HFFc6 (cell line): ENCODE measurements at regions not wholly inside any gene's neighbourhood (a gene's known extent, or its start where the extent isn't known, plus 50 kb on each side); places are given as distances from the start of the nearest gene placed in this dataset.

Experiments
- DNase-seq: peaks from one replicate; pipeline ENCODE4 v3.0.0-alpha.2; 2018
- H3K27ac Mint-ChIP-seq: 2 replicates; pipeline ENCODE4 v1.8.0; 2020; ENCODE audit warnings: mild to moderate bottlenecking, mixed read lengths
- H3K27me3 Mint-ChIP-seq: 2 replicates; pipeline ENCODE4 v1.8.0; 2021; ENCODE audit warnings: mild to moderate bottlenecking, moderate library complexity, mixed read lengths; ENCODE audit not compliant: insufficient read depth
- H3K36me3 Mint-ChIP-seq: 2 replicates; pipeline ENCODE4 v1.8.0; 2021; ENCODE audit warnings: low read depth, mixed read lengths
- H3K4me1 Mint-ChIP-seq: 2 replicates; pipeline ENCODE4 v1.8.0; 2020; ENCODE audit warnings: low read depth, mixed read lengths
- H3K4me3 Mint-ChIP-seq: 2 replicates; pipeline ENCODE4 v1.8.0; 2020; ENCODE audit warnings: mild to moderate bottlenecking, moderate library complexity, mixed read lengths
- H3K9me3 Mint-ChIP-seq: 2 replicates; pipeline ENCODE4 v1.8.0; 2020; ENCODE audit warnings: mild to moderate bottlenecking, mixed read lengths
- TF ChIP-seq, protein P1 (sequence below): fragments of 200-600 bp; sonication (generic); IDR thresholded peaks from 2 replicates; pipeline ENCODE4 v1.5.0; 2021; ENCODE audit warnings: antibody characterized with exemption, mild to moderate bottlenecking

DNA sequence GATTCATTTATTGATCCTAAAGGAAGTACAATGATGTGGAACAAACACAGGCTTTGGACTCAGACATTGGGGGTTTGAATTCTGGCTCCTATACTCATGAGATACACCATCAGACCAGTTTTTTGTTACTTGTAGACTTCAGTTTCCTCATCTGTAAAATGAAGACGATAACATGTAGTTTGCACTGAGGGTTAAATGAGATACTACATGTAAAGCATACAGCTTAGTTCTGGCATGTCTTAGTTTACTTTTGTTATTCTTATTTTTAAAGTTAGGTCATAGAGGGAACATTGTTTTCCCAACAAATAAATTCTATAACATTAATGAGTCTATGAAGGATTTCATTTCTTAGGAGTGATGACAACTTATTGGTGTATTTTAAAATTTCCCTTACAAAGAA, 183.5 kb upstream of the FAM3C start:
- no peaks in the 10 kb centered on the region for H3K36me3 Mint-ChIP-seq
- no peaks in the 10 kb centered on the region for H3K4me1 Mint-ChIP-seq
- H3K9me3 Mint-ChIP-seq, result no peaks in the 10 kb centered on the region
- H3K27me3 Mint-ChIP-seq, result peaks cover 18% of the 10 kb centered on the region
- TF ChIP-seq, protein P1, sequence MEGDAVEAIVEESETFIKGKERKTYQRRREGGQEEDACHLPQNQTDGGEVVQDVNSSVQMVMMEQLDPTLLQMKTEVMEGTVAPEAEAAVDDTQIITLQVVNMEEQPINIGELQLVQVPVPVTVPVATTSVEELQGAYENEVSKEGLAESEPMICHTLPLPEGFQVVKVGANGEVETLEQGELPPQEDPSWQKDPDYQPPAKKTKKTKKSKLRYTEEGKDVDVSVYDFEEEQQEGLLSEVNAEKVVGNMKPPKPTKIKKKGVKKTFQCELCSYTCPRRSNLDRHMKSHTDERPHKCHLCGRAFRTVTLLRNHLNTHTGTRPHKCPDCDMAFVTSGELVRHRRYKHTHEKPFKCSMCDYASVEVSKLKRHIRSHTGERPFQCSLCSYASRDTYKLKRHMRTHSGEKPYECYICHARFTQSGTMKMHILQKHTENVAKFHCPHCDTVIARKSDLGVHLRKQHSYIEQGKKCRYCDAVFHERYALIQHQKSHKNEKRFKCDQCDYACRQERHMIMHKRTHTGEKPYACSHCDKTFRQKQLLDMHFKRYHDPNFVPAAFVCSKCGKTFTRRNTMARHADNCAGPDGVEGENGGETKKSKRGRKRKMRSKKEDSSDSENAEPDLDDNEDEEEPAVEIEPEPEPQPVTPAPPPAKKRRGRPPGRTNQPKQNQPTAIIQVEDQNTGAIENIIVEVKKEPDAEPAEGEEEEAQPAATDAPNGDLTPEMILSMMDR, result no peak
- no peak for DNase-seq
- H3K27ac Mint-ChIP-seq, result no peak overlapping the region
- no peak overlapping the region for H3K4me3 Mint-ChIP-seq

DNA sequence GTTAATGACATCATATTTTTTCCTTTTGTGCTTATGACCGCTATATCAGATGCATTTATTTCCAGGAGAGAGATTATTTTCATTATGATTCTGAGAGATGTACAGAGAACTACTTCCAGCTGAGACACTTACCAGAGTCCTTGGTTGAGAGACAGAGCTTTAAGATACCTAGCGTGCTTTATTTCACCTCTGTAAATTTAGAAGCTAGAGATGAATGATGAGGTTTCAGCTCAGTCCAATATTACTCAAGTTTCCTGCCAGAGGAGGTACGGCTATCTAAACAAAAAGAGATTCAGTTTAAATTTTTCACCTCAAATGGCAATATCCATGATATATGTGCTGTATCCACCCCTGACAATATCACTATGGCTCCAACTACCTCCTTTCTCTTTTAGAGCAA, 182.6 kb upstream of the FAM3C start:
- TF ChIP-seq, protein P1, result no peak
- Mint-ChIP-seq H3K9me3 (no peaks in the 10 kb centered on the region), H3K4me3 (no peak overlapping the region), H3K27ac (no peak overlapping the region), H3K4me1 (no peaks in the 10 kb centered on the region), H3K36me3 (no peaks in the 10 kb centered on the region), H3K27me3 (peaks cover 14% of the 10 kb centered on the region)
- DNase-seq, result no peak

DNA sequence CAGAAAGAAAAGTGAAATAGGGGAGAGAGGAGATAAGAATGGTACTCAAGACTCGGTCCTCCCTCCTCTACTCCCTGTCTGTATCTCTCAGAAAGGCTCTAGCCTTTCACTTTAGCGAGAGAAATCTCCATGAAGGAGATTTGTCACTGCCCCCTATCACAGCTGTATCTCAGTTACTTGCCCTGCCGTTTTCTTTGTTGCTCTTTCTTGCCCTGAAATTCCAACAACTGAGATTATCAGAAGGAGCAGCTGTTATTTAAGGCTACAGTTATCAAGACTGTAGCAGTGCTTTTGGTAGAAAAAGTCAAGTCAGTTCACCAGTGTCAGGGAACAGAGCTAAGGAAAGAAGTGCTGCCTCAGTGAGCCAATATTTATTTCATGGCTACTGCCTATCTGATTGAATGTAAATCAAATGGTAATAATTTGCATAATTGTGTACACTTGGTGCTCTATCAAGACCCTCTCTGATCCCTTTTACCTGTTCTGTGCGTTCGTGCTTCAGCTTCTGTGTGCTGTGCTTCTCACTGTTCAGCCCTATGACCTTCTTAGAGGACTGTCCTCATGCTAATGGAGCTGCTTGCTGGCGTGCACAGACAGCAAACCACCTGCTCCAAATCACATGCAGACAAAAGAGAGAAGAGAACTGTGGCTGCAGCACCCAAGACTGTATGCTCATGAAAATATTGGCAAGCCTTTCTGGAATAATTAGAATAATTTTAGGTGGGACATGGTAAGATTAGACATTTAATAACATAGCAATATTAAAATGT, 180.2 kb upstream of the FAM3C start:
- H3K27me3 Mint-ChIP-seq, result peaks cover 14% of the 10 kb centered on the region
- no peak for DNase-seq
- no peaks in the 10 kb centered on the region; the same call in 1 of the 2 replicates for H3K4me1 Mint-ChIP-seq
- TF ChIP-seq, protein P1, result no peak
- H3K27ac Mint-ChIP-seq, result no peak overlapping the region
- no peaks in the 10 kb centered on the region for H3K36me3 Mint-ChIP-seq
- no peak overlapping the region for H3K4me3 Mint-ChIP-seq
- no peaks in the 10 kb centered on the region for H3K9me3 Mint-ChIP-seq

DNA sequence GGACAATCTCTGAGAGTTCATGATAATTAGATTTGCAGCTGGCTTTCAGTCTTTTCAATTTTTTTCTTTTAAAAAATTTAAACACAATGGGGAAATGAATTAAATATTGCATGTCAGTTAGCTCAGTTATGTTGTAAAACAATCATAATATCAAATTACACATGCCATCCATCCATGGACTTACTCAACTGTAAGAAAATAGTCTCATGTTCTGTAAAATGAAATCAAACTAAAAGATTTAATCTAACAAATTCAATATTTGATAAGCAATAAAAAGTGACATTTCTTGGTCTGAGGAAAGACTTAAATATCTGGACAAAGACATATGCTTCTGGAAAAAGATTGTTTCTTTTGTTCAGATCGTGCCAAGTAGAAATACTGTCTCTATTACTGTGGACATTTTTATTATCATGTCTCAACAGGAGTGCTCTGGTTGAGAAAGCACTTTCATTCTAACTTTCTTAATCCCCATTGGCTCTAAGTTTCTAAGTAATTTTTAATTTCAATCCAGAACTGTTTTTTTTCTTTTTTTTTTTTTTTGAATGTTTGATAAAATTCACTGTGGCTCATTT, 179.2 kb upstream of the FAM3C start:
- H3K27me3 Mint-ChIP-seq, result peaks cover 11% of the 10 kb centered on the region
- DNase-seq, result no peak
- H3K36me3 Mint-ChIP-seq, result no peaks in the 10 kb centered on the region
- TF ChIP-seq, protein P1, result no peak
- H3K27ac Mint-ChIP-seq, result no peak overlapping the region
- no peak overlapping the region for H3K4me3 Mint-ChIP-seq
- H3K4me1 Mint-ChIP-seq, result peaks cover 9% of the 10 kb centered on the region
- no peaks in the 10 kb centered on the region for H3K9me3 Mint-ChIP-seq

DNA sequence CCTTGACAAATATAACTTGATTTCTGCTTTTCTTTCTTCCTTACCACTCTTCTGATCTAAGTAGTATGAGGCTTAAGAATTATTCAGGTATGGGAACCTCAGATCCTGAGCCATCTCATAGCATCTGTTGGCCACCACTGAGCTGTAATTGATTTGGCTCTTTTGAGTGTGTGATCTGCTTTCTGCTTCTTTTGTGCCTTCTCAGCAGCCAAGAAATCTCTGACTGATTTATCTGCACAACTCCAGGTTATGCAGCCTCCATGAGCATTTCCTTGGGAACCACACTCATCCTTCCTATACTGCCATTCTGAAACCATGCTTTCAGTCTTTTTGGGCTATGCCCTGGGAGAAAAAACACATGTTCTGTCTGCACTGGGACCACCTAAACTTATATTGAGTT, 178.0 kb upstream of the FAM3C start:
- no peaks in the 10 kb centered on the region for H3K9me3 Mint-ChIP-seq

More for the DNA sequence above, 178.0 kb upstream of the FAM3C start:
- peaks cover 5% of the 10 kb centered on the region for H3K27me3 Mint-ChIP-seq
- peaks cover 21% of the 10 kb centered on the region for H3K4me1 Mint-ChIP-seq
- TF ChIP-seq, protein P1, result no peak
- H3K36me3 Mint-ChIP-seq, result peaks cover 1% of the 10 kb centered on the region; the same call in 1 of the 2 replicates
- DNase-seq, result no peak
- H3K27ac Mint-ChIP-seq, result no peak overlapping the region
- H3K4me3 Mint-ChIP-seq, result no peak overlapping the region
